Muscle layer of duodenum (tissue), 2 donors: ENCODE measurements at regions not wholly inside any gene's neighbourhood (a gene's known extent, or its start where the extent isn't known, plus 50 kb on each side); places are given as distances from the start of the nearest gene placed in this dataset.
"Not testable (repeated sequence)": the region's sequence is repeated elsewhere in the genome, so short reads cannot be mapped to it uniquely, and the experiment has no call there.

Source experiments
- H3K27ac ChIP-seq: one replicate; pipeline ENCODE4 v1.7.0; 2013; ENCODE audit warnings: mild to moderate bottlenecking, low read length
- H3K27me3 ChIP-seq: one replicate; pipeline ENCODE4 v1.7.0; 2013; ENCODE audit warnings: low read depth, mild to moderate bottlenecking, control low read depth, low read length
- H3K36me3 ChIP-seq, 2 donors: one replicate each; pipeline ENCODE4 v1.7.0; 2013; ENCODE audit warnings: low read length in 2 of 2, control low read depth in 1 of 2, mild to moderate bottlenecking in 1 of 2; ENCODE audit not compliant: insufficient read depth in 2 of 2, control insufficient read depth in 1 of 2
- H3K4me1 ChIP-seq, 2 donors: one replicate each; pipeline ENCODE4 v1.7.0; 2013; ENCODE audit warnings: low read length in 2 of 2, mild to moderate bottlenecking in 2 of 2, control low read depth in 1 of 2, moderate library complexity in 1 of 2; ENCODE audit not compliant: insufficient read depth in 2 of 2, control insufficient read depth in 1 of 2
- H3K4me3 ChIP-seq, 2 donors: one replicate each; pipeline ENCODE4 v1.7.0; 2013; ENCODE audit warnings: low read length in 2 of 2, low read depth in 1 of 2, mild to moderate bottlenecking in 1 of 2
- H3K9me3 ChIP-seq, 2 donors: one replicate each; pipeline ENCODE4 v1.7.0; 2013; ENCODE audit warnings: low read length in 2 of 2, control low read depth in 1 of 2, mild to moderate bottlenecking in 1 of 2; ENCODE audit not compliant: control insufficient read depth in 1 of 2
- donor health status: healthy.

DNA sequence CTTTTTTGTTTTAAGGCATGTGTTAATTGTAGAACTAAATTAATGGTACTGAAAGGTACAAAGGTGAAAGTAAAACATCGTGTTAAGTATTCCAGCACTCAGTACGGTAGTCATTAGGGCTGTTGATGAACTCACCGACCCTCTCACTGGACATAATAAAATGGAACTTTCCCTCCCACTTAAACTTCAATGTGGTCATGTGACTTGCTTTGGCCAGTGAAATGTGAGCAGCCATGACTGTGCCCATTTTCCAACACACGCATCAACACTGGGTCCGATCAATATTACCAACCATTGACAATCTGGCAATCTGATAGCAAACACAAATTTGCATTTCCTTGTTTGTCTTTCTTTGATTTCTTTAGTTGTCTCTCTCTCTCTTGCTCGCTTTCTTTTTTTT lies 125.1 kb downstream of the SPP2 start:
- no peaks in the 10 kb centered on the region for H3K4me1 ChIP-seq
- H3K9me3 ChIP-seq = no peaks in the 10 kb centered on the region
- no peak overlapping the region for H3K27ac ChIP-seq
- no peaks in the 10 kb centered on the region for H3K36me3 ChIP-seq
- no peaks in the 10 kb centered on the region for H3K27me3 ChIP-seq
- H3K4me3 ChIP-seq = no peak overlapping the region

DNA sequence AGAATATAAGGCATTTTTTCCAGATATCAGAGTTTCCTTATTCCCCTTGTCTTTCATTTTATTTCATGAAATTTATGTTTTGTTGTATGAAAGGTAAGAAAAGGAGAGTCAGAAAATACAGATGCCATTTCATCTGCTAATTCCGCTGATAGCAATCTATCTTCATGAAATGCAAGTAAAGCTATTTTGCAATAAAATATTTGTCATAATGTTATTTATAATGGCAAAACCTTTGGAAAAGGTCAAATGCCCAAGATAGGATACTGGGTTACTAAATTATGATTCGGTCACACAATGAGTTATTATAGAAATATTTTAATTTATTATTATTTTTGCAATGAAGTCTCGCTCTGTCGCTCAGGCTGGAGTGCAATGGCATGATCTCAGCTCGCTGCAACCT lies 124.2 kb downstream of the SPP2 start:
- Histone ChIP-seq H3K4me1 (no peaks in the 10 kb centered on the region), H3K27ac (no peak overlapping the region), H3K27me3 (no peaks in the 10 kb centered on the region)

DNA sequence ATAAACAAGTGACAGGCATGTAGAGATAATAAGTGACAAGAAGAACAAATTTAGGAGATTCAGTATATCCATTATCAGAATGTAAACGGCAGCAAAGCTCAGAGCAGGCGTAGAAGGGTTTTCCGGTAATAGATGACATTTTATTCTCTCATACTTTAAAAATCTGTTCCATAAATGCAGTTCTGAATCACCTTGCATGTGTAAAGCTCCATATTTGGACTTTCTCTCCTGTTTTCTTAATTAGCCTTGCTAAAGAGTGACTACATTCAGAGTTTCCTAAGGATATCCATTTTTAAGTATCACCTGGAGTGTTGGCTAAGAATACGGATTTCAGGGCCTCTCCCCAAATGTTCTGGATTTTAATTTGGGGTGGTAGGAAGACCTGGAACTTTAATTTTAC lies 122.0 kb downstream of the SPP2 start:
- Histone ChIP-seq H3K36me3 (no peaks in the 10 kb centered on the region), H3K4me3 (no peak overlapping the region), H3K27ac (no peak overlapping the region)

More for the DNA sequence above, 124.2 kb downstream of the SPP2 start:
- Histone ChIP-seq H3K9me3 (no peaks in the 10 kb centered on the region), H3K4me3 (no peak overlapping the region), H3K36me3 (no peaks in the 10 kb centered on the region)

DNA sequence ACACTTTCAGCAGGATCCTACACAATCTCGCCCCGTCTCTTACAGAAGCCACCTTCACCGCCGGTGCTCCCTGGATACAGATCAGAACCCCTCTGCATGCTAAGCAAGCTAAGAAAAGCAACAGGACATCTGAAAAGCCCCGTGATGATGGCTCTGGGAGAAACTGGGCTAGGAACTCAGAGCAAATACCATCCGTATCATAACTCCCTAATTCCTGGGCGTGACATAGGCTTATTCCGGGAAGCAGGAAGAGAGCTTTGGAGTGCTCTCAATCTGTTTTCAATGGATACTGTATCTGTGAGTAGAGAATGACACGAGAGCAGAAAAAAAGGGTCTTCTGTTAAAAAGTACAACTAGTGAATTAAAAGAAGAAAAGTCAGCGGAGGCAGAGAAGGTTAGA lies 121.6 kb downstream of the SPP2 start:
- Histone ChIP-seq H3K36me3 (no peaks in the 10 kb centered on the region), H3K9me3 (no peaks in the 10 kb centered on the region), H3K27ac (no peak overlapping the region), H3K4me3 (no peak overlapping the region), H3K4me1 (no peaks in the 10 kb centered on the region), H3K27me3 (no peaks in the 10 kb centered on the region)

More for the DNA sequence above, 122.0 kb downstream of the SPP2 start:
- no peaks in the 10 kb centered on the region for H3K27me3 ChIP-seq
- no peaks in the 10 kb centered on the region for H3K9me3 ChIP-seq
- H3K4me1 ChIP-seq = no peaks in the 10 kb centered on the region

DNA sequence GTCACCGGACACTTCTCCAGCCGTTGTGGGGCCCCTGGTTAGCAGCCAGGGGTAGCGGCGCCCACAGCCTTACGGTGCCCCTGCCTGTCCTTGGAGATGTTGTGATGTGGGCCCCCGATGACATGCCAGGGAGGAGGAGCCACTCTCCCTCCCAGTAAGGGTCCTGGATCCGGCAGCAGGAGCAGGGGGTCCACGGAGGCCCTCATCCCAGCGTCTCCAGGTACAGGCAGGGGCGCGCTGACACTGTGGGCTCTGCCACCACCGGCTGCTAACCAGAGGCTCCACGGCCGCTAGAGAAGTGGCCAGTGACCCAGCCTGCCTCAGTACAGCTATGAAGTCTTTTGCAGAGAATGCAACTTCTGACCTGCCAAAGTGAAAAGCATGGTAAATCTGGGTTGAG lies 121.2 kb downstream of the SPP2 start:
- Histone ChIP-seq H3K36me3 (no peaks in the 10 kb centered on the region), H3K27ac (no peak overlapping the region), H3K4me1 (no peaks in the 10 kb centered on the region), H3K27me3 (no peaks in the 10 kb centered on the region), H3K4me3 (no peak overlapping the region), H3K9me3 (no peaks in the 10 kb centered on the region)

DNA sequence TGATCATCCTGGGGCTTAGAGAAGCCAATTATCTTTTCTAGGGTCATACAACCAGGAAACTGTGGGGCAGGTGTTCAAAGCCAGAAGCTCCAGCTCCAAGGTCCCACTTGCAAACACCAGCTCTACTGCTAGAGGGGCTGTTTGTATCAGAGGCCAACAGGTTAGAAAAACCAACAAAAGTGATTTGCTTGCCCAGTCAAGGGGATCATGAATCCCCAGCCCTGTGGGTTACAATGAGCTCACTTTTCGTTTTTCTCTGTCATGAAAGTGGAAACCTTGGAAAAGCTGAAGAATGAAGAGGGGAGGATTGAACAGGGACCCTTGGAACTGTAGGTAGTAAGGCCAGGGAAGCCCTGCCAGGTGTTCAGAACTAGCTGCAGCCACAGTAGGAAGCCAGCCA lies 119.2 kb downstream of the SPP2 start:
- H3K4me1 ChIP-seq = no peaks in the 10 kb centered on the region
- H3K27me3 ChIP-seq = no peaks in the 10 kb centered on the region
- H3K9me3 ChIP-seq = no peaks in the 10 kb centered on the region
- no peak overlapping the region for H3K27ac ChIP-seq
- H3K4me3 ChIP-seq = no peak overlapping the region
- H3K36me3 ChIP-seq = no peaks in the 10 kb centered on the region

DNA sequence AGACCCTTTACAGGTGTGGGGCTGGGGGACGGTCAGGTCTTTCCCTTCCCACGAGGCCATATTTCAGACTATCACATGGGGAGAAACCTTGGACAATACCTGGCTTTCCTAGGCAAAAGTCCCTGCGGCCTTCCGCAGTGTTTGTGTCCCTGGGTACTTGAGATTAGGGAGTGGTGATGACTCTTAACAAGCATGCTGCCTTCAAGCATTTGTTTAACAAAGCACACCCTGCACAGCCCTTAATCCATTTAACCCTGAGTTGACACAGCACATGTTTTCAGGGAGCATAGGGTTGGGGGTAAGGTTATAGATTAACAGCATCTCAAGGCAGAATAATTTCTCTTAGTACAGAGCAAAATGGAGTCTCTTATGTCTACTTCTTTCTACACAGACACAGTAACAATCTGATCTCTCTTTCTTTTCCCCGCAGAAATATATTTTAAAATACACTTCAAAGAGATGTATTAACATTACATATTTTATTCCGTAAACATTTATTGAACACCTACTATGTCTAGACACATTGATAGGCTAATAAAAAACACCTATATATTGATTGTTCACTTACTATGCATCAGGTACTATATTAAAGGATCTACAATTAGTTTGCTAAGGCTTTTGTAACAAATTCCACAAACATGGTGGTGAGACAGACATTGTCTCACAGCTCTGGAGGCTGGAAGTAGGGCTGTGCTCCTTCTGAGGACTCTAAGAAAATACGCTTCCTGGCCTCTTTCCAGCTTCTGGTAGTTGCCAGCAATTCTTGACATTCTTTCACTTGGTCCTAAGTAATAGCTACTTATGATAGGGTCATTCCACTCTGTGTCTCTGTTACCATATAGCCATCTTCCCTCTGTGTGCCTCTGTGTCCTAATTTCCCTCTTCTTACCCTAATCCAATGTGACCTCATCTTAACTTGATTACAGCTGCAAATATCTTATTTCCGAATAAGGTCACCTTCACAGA lies 118.4 kb downstream of the SPP2 start:
- not testable (repeated sequence) for H3K27me3 ChIP-seq, H3K36me3 ChIP-seq, H3K4me1 ChIP-seq, H3K9me3 ChIP-seq, H3K27ac ChIP-seq, H3K4me3 ChIP-seq

DNA sequence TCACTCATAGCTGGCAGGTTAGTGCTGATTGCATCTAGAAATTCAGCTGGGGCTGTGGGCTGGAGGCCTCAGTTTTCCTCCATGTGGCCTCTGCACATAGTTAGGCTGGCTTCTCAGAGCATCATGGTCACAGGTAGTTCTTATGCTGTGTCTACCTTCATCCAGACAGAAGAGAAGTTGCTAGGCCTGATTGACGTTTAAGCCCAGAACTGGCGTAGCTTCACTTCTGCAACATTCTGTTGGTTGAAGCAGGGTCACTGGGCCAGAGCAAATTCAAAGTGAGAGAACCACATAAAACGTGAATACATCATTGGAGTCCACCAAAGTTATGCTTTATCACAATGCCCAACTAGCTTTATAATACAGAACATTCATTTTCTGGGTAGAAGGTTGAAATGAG lies 116.0 kb downstream of the SPP2 start:
- Histone ChIP-seq H3K27ac (no peak overlapping the region), H3K9me3 (no peaks in the 10 kb centered on the region), H3K36me3 (no peaks in the 10 kb centered on the region)

DNA sequence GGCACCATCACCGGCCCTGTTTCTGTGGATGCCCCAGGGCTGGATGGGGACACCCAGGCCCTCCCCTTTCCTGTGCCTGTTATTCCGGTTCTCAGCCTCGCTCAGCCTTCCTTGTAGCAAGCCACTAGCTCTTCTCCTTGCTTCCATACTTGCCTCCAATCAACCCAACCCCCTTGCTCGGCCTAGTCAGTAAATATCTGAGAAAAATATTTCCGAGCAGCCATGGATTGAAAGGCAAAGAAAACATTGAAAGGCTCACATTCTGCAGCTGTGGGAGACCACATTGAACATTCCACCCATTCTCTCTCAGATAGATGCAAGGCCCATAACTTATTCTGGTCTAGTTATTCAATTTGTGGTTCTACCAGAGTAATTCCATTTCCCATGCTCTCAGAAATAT lies 114.9 kb downstream of the SPP2 start:
- Histone ChIP-seq H3K4me1 (no peaks in the 10 kb centered on the region), H3K4me3 (no peak overlapping the region), H3K9me3 (no peaks in the 10 kb centered on the region), H3K27ac (no peak overlapping the region), H3K36me3 (no peaks in the 10 kb centered on the region), H3K27me3 (no peaks in the 10 kb centered on the region)

More for the DNA sequence above, 116.0 kb downstream of the SPP2 start:
- no peak overlapping the region for H3K4me3 ChIP-seq
- no peaks in the 10 kb centered on the region for H3K4me1 ChIP-seq
- no peaks in the 10 kb centered on the region for H3K27me3 ChIP-seq

DNA sequence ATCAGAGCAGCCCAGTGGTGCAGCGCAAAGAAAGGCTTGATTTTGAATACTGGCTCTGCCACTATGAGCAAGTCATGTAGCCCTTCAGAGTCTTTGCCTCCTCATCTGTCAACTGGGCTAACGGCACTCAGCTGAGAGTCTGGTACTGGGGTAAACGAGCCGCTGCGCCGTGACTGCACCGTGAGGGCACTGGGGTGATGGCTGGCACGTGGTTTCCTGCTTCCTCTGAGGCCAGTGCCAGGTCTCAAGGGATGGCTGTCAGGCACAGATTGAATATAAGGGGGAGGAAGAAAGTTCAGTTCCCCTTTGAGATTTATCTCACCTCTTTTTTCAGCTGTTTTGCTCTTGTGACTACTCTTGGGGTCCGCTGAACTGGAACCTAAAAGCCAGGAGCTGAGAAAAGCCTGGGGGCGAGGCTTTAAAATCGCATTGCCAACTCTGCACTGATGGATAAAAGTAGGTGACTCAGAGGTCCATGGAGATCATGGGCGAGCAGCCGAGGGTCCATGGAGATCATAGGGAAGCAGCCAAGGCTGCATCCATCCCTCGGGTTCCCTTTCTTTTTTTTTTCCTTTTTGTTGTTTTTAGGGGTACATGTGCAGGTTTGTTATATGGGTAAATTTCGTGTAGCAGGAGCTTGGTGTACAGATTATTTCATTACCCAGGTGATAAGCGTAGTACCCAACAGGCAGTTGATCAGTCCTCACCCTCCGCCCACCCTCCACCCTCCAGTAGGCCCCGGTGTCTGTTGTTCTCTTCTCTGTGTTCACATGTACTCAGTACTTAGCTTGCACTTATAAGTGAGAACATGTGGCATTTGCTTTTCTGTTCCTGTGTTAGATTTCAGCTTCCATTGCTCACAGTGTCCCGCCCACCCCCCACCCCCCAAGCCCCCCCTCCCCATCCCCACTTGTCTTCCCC lies 114.3 kb downstream of the SPP2 start:
- Histone ChIP-seq H3K9me3 (no peaks in the 10 kb centered on the region), H3K36me3 (no peaks in the 10 kb centered on the region), H3K4me3 (no peak overlapping the region), H3K27ac (no peak overlapping the region), H3K4me1 (no peaks in the 10 kb centered on the region), H3K27me3 (no peaks in the 10 kb centered on the region)

DNA sequence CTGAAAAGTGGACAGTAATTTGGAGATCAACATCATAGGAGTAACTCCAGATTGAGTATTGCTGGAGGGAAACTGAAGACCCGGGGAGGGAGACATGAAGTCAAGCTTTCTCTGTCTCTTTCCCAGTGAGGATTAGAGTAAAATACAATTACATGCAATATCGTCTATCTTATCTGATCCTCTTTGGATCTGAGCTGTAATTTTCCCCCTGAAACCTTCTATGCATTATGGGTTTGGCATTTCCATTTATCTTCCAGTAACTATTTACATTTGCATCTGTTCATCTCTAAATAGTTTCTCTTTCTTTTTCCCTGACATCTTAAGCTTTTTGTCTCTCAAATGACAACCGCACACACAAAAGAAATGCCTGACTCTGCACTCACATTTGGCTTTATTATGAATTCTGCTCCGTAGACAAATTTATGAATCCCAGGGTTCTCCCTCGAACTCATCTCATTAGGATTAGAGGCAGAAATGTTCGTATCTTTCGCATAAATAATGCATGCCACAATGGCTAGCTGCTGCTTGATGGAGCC lies 113.1 kb downstream of the SPP2 start:
- Histone ChIP-seq H3K9me3 (no peaks in the 10 kb centered on the region), H3K4me3 (no peak overlapping the region), H3K27me3 (no peaks in the 10 kb centered on the region), H3K36me3 (no peaks in the 10 kb centered on the region), H3K4me1 (no peaks in the 10 kb centered on the region), H3K27ac (no peak overlapping the region)
